ENCODE measurements at regions not wholly inside any gene's neighbourhood (a gene's known extent, or its start where the extent isn't known, plus 50 kb on each side); places are given as distances from the start of the nearest gene placed in this dataset.

DNA sequence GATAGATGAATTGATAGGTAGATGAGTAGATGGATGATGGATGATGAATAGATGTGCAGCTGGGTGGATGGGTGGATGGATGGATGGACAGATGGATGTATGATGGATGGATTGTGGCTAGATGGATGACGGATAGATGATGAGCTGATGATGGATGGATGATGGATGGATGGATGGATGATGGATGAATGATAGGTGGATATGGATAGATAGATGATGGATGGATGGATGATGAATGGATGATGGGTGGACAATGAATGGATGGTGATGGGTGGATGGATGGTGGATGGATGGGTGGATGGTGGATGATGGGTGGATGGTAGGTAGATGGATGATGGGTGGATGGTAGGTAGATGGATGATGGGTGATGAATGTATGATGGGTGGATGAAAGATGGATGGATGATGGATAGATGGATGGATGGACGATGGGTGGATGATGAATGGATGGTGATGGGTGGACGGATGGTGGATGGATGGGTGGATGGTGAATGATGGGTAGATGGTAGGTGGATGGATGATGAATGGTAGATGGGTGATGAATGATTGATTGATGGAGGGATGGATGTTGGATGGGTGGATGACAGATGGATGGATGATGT, 1261.7 kb downstream of the BRD1 start:
- peaks cover 3 to 15% (median 11%) of the 10 kb centered on the region in 9 donors for H3K9me3 Mint-ChIP-seq
- no peak overlapping the region for H3K27ac Mint-ChIP-seq
- peaks cover 0 to 4% (median 2%) of the 10 kb centered on the region in 4 donors for H3K4me1 Mint-ChIP-seq
- POLR2A ChIA-PET: no interaction called here
- H3K27me3 Mint-ChIP-seq: peaks cover 3 to 24% (median 9%) of the 10 kb centered on the region in 5 donors
- H3K4me3 Mint-ChIP-seq: no peak overlapping the region
- DNase-seq: no peak
- peaks cover 0 to 10% (median 0%) of the 10 kb centered on the region in 3 donors for H3K36me3 Mint-ChIP-seq
- ATAC-seq: no peak

DNA sequence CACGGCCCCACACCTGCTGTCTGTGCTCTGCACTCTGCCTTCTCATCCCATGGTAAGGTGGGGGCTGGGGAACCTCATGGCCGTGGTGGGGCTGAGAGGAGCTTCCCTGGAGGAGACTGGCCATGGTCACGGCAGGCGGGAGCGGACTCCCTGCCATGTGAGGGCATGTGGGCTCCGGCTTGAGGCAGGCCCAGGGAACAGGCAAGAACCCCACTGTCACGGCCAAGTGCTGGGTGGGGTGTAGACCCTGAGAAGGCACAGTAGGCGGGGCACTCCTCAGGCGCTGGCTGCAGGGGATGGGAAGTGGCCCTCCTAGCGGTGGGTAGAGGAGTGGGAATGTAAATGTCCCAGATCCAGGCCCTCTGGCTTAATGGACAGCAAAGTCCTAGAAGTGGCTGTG, 1262.7 kb downstream of the BRD1 start:
- H3K4me1 Mint-ChIP-seq: peaks cover 0 to 4% (median 2%) of the 10 kb centered on the region in 4 donors
- H3K36me3 Mint-ChIP-seq: peaks cover 0 to 2% (median 0%) of the 10 kb centered on the region in 3 donors
- no peak overlapping the region for H3K4me3 Mint-ChIP-seq
- POLR2A ChIA-PET: no interaction called here
- no peak for DNase-seq
- peaks cover 0 to 5% (median 2%) of the 10 kb centered on the region in 9 donors for H3K9me3 Mint-ChIP-seq
- peaks cover 3 to 22% (median 6%) of the 10 kb centered on the region in 5 donors for H3K27me3 Mint-ChIP-seq
- no peak overlapping the region for H3K27ac Mint-ChIP-seq
- no peak for ATAC-seq

- ATAC-seq (no peak), DNase-seq (no peak)
- Mint-ChIP-seq H3K4me1 (peaks cover 0 to 4% (median under 1%) of the 10 kb centered on the region in 4 donors), H3K27me3 (peaks cover 3 to 20% (median 7%) of the 10 kb centered on the region in 5 donors), H3K27ac (no peak overlapping the region), H3K36me3 (no peaks in the 10 kb centered on the region), H3K4me3 (no peak overlapping the region), H3K9me3 (peaks cover 0 to 2% (median 0%) of the 10 kb centered on the region in 9 donors)
- POLR2A ChIA-PET: no interaction called here
Observed at GRCh38 chr22:48563966-48564330, 1263.7 kb downstream of the BRD1 start.

- H3K36me3 Mint-ChIP-seq: no peaks in the 10 kb centered on the region
- POLR2A ChIA-PET: no interaction called here
Observed at GRCh38 chr22:48563118-48563965, 1264.3 kb downstream of the BRD1 start.

GRCh38 chr22:48561676-48562075, 1266.0 kb downstream of the BRD1 start:
- Mint-ChIP-seq H3K4me1 (peaks cover 0 to under 1% (median 0%) of the 10 kb centered on the region in 4 donors), H3K27ac (no peak overlapping the region), H3K27me3 (peaks cover 0 to 11% (median 7%) of the 10 kb centered on the region in 5 donors), H3K36me3 (no peaks in the 10 kb centered on the region), H3K9me3 (no peaks in the 10 kb centered on the region), H3K4me3 (no peak overlapping the region)
- DNase-seq (no peak), ATAC-seq (no peak)
- POLR2A ChIA-PET: no interaction called here

More at GRCh38 chr22:48563118-48563965, 1264.3 kb downstream of the BRD1 start:
- Mint-ChIP-seq H3K9me3 (peaks cover 0 to 2% (median 0%) of the 10 kb centered on the region in 9 donors), H3K27ac (no peak overlapping the region), H3K4me1 (peaks cover 0 to 4% (median under 1%) of the 10 kb centered on the region in 4 donors), H3K4me3 (no peak overlapping the region), H3K27me3 (peaks cover 3 to 18% (median 8%) of the 10 kb centered on the region in 5 donors)
- DNase-seq: no peak
- ATAC-seq: no peak

GRCh38 chr22:48560836-48561235, 1266.8 kb downstream of the BRD1 start:
- Mint-ChIP-seq H3K27ac (no peak overlapping the region), H3K27me3 (peaks cover 0 to 11% (median 7%) of the 10 kb centered on the region in 5 donors), H3K9me3 (no peaks in the 10 kb centered on the region), H3K4me3 (no peak overlapping the region), H3K4me1 (no peaks in the 10 kb centered on the region), H3K36me3 (no peaks in the 10 kb centered on the region)
- POLR2A ChIA-PET: no interaction called here
- no peak for ATAC-seq
- no peak for DNase-seq

DNA sequence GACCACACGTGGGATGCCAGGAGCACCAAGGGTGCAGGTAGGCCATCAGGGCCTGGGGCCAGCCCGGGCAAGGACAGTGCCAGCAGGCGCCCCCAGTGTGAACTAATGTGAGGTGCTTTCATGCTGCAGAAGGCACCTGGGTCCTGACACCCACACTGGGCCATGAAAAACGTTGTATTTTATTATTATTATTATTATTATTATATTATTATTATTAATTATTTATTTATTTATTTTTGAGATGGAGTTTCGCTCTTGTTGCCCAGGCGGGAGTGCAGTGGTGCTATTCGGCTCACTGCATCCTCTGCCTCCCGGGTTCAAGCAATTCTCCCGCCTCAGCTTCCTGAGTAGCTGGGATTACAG, 1267.3 kb downstream of the BRD1 start:
- POLR2A ChIA-PET: no interaction called here
- H3K9me3 Mint-ChIP-seq: no peaks in the 10 kb centered on the region
- no peak overlapping the region for H3K4me3 Mint-ChIP-seq
- no peaks in the 10 kb centered on the region for H3K4me1 Mint-ChIP-seq
- no peak for ATAC-seq
- no peaks in the 10 kb centered on the region for H3K36me3 Mint-ChIP-seq
- H3K27me3 Mint-ChIP-seq: peaks cover 0 to 11% (median 7%) of the 10 kb centered on the region in 5 donors
- no peak overlapping the region for H3K27ac Mint-ChIP-seq
- no peak for DNase-seq

DNA sequence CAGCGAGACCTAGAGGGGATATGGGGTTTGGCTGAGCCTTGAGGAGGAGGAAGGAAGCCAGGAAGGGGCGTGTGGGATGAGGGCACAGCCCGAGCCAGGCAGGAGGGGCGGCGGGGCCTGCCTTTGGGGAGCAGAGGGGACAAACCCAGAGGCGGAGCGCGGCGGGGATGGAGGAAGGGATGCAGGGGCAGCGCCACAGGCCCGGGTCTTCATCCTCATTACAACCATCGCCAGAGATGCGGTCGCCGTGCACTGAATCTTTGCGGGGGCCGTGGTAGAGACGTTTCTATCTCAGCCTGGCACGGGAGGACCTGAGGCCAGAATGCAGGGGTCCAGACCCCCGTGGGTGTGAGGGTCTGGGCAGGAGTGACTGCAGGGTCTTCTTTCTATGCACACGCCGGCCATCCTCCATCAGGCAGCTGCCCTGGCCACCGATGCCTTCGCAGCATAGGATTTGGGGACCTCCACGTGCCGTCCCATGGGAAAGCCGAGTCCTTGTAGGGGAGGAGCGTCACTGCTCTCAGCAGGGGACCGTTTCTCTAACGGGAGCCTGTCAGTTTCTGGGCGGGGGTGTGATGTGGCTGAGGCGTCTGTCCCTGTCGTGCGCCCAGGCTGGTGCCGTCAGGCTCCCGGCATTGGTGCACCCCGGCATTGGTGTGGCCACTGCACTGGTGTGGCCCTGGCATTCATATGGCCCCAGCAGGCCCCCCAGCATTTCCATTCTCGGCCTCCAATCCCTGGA, 1267.9 kb downstream of the BRD1 start:
- POLR2A ChIA-PET: no interaction called here
- Mint-ChIP-seq H3K4me3 (no peak overlapping the region), H3K4me1 (no peaks in the 10 kb centered on the region), H3K27ac (no peak overlapping the region), H3K36me3 (no peaks in the 10 kb centered on the region), H3K27me3 (peaks cover 0 to 11% (median 7%) of the 10 kb centered on the region in 5 donors), H3K9me3 (no peaks in the 10 kb centered on the region)
- DNase-seq: no peak
- no peak for ATAC-seq

DNA sequence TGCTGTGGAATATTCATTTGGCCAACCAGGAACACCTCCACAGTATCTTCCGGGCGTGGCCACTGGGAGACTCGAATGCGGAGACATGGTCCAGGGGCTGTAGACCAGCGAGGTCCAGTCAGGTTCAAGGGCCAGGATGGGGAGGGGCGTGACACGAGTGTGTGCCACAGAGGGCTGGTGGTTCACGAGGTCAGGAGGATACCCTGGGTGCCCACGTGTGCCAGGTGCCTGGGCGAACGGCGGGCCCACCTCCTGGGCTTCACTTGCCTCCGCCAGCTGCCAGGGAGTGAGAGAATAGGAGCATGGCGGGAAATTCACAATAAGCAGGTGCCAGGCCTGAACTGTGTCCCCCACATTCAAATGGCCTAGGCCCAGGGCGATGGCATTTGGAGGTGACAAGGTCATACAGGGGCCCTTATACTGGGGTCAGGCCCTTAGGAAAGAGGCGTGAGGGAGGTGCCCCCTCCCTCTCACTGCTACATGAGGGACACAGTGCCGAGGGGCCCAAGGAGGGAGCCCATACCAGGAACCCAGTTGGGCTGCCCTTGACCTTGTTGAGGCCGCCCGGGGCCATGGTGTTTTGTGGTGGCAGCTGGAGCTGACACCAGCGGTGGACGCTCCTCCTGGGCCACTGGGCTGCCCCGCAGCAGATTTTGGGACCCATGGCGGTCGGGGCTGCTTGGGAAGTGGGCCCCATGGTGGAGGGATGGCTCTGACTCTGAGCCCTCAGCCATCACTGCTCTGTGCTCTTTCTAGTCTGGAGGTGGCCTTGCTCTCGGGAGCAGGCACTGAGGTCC, 1268.9 kb downstream of the BRD1 start:
- Mint-ChIP-seq H3K27me3 (peaks cover 0 to 8% (median 3%) of the 10 kb centered on the region in 5 donors), H3K4me3 (no peak overlapping the region), H3K27ac (no peak overlapping the region), H3K9me3 (no peaks in the 10 kb centered on the region), H3K36me3 (no peaks in the 10 kb centered on the region), H3K4me1 (no peaks in the 10 kb centered on the region)
- ATAC-seq: no peak
- no peak for DNase-seq
- POLR2A ChIA-PET: no interaction called here

DNA sequence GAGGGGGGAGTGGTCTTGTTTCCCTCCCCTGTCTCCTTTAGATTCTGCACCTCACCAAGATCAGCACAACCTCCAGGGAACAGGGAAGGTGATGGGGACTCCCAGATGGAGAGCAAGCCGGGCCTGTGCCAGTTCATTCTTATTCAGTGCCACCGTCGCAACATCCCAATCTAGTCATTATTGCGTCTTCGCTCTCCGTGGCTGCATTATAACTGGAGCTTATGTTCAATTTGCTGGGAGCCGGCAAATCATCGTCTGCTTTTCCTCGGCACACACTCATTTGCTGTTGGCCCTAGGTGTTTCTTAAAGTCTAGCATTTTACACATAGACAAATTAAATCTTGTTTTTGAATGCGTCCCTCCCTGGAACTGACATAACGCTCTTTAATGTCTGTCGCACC, 1269.7 kb downstream of the BRD1 start:
- H3K4me3 Mint-ChIP-seq: no peak overlapping the region
- no peak overlapping the region for H3K27ac Mint-ChIP-seq
- DNase-seq: no peak
- H3K9me3 Mint-ChIP-seq: no peaks in the 10 kb centered on the region
- H3K36me3 Mint-ChIP-seq: no peaks in the 10 kb centered on the region
- peaks cover 0 to 8% (median 2%) of the 10 kb centered on the region in 5 donors for H3K27me3 Mint-ChIP-seq
- ATAC-seq: no peak
- POLR2A ChIA-PET: no interaction called here
- H3K4me1 Mint-ChIP-seq: no peaks in the 10 kb centered on the region

DNA sequence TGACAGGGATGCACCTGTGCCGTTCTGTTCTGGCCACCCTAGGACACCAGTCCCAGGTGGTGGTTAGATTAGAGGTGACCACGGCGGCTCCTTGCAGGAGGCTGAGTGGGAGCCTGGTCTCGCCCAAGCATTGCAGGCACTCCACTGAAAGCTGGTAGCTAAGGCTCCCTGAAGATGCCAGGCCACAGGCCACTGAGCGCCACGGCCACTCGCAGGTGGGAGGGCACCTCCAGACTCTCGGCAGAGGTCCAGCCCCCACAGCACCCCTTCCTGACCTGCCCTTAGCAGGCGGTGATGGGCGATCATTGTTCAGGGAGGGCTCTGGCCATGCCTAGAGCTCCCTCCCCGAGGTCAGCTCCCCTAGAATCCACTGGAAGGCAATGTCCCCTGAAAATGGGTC, 1270.2 kb downstream of the BRD1 start:
- Mint-ChIP-seq H3K27me3 (peaks cover 0 to 8% (median 4%) of the 10 kb centered on the region in 5 donors), H3K27ac (no peak overlapping the region)
- ATAC-seq: no peak

DNA sequence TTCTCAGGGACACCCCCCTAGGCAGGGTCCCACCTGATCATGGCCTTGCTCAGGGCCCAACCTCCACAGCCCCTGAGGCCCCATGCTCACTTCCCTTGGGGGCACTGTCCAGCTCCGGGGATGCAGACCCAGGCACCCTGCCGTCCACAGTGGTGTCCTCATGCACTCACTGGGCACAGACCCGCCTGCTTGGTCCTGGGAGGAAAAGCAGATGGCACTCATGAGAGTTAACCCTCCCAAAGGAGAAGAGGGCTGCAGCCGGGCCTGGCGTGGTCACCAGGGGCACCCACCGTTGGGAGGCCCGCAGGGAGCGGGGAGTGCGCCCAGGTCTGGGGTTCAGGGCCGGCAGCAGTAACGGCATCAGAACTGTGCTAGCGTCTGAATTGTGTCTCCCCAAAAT, 1270.9 kb downstream of the BRD1 start:
- POLR2A ChIA-PET: no interaction called here
- no peaks in the 10 kb centered on the region for H3K9me3 Mint-ChIP-seq
- ATAC-seq (no peak), DNase-seq (no peak)
- H3K4me3 Mint-ChIP-seq: no peak overlapping the region
- H3K4me1 Mint-ChIP-seq: no peaks in the 10 kb centered on the region
- H3K36me3 Mint-ChIP-seq: no peaks in the 10 kb centered on the region
- no peak overlapping the region for H3K27ac Mint-ChIP-seq
- peaks cover 0 to 8% (median 4%) of the 10 kb centered on the region in 5 donors for H3K27me3 Mint-ChIP-seq

More for the DNA sequence above, 1270.2 kb downstream of the BRD1 start:
- Mint-ChIP-seq H3K36me3 (no peaks in the 10 kb centered on the region), H3K4me1 (no peaks in the 10 kb centered on the region), H3K4me3 (no peak overlapping the region), H3K9me3 (no peaks in the 10 kb centered on the region)
- POLR2A ChIA-PET: no interaction called here
- no peak for DNase-seq

All from naive thymus-derived CD8-positive, alpha-beta T cell (primary cell).